GM12875 (cell line): ENCODE measurements at regions not wholly inside any gene's neighbourhood (a gene's known extent, or its start where the extent isn't known, plus 50 kb on each side); places are given as distances from the start of the nearest gene placed in this dataset.

ENCODE experiments used
- H3K4me3 ChIP-seq: one replicate; pipeline ENCODE4 v1.5.1; 2011; ENCODE audit warnings: low read depth, low read length, control low read depth
- CTCF ChIP-seq: IDR thresholded peaks from 2 replicates; pipeline ENCODE4 v1.5.1; 2011; ENCODE audit warnings: low read depth, mild to moderate bottlenecking, control low read depth, inconsistent platforms, low read length, moderate library complexity, borderline replicate concordance; ENCODE audit not compliant: insufficient read depth

- H3K4me3 ChIP-seq, result no peak overlapping the region
- no peak for TF ChIP-seq CTCF
Measured at GRCh38 chr1:5753549-5754421, 238.4 kb downstream of the NPHP4 start.

GRCh38 chr1:5752746-5753548 lies 239.3 kb downstream of the NPHP4 start:
- H3K4me3 ChIP-seq, result no peak overlapping the region
- TF ChIP-seq CTCF, result no peak

GRCh38 chr1:5751833-5752745 lies 240.1 kb downstream of the NPHP4 start:
- TF ChIP-seq CTCF, result no peak
- no peak overlapping the region for H3K4me3 ChIP-seq

- H3K4me3 ChIP-seq, result no peak overlapping the region
- TF ChIP-seq CTCF, result no peak
Measured at GRCh38 chr1:5751163-5751540, 241.1 kb downstream of the NPHP4 start.

GRCh38 chr1:5750186-5751162 lies 241.8 kb downstream of the NPHP4 start:
- no peak overlapping the region for H3K4me3 ChIP-seq
- TF ChIP-seq CTCF, result no peak
